GM12878 (cell line): ENCODE measurements at regions not wholly inside any gene's neighbourhood (a gene's known extent, or its start where the extent isn't known, plus 50 kb on each side); places are given as distances from the start of the nearest gene placed in this dataset.

Experiments
- ATAC-seq: fragments of 200-7000 bp; cut with Tn5 transposase; 3 replicates; pipeline ENCODE4 v1.9.1; 2020; ENCODE audit warnings: mild to moderate bottlenecking, moderate library complexity
- BruUV-seq: library from RNA; stranded (reverse); fragments of 400-500 nt; replicated peaks from 2 replicates; lab custom pipeline; 2021; lab: Mats Ljungman, UMichigan
- CTCF ChIA-PET: fragments of 300-600 bp; sonication (Branson Sonifier 250); formaldehyde crosslinking; extraction: SDS; loops from one replicate; lab custom pipeline; 2021; ENCODE audit warnings: inconsistent platforms; lab: Yijun Ruan, JAX
- POLR2A ChIA-PET: fragments of 350-600 bp; formaldehyde crosslinking; extraction: SDS; loops from one replicate; lab custom pipeline; 2021; ENCODE audit warnings: inconsistent platforms; lab: Charles Lee
- RAD21 ChIA-PET: fragments of 300-600 bp; sonication (Branson Sonifier 250); formaldehyde crosslinking; loops from one replicate; lab custom pipeline; 2023; ENCODE audit warnings: antibody characterized with exemption; ENCODE audit not compliant: unreplicated experiment; lab: Charles Lee
- SMC1A ChIA-PET: fragments of 300-600 bp; sonication (Branson Sonifier 250); formaldehyde crosslinking; loops from one replicate; lab custom pipeline; 2023; ENCODE audit not compliant: unreplicated experiment, uncharacterized antibody; lab: Charles Lee
- DNase-seq: peaks from one replicate; pipeline ENCODE4 v3.0.0-alpha.2; 2011; ENCODE audit warnings: low read depth, low spot score
- FAIRE-seq: peaks from 3 replicates; lab custom pipeline; 2011; peaks lifted over from hg19 to GRCh38; lab: Jason Lieb, UNC
- H2AFZ ChIP-seq: 2 replicates; pipeline ENCODE4 v1.6.0; 2011; ENCODE audit warnings: low read depth, low read length, control low read depth; ENCODE audit not compliant: control insufficient read depth
- H3K27ac ChIP-seq: 2 replicates; pipeline ENCODE4 v1.5.1; 2011; ENCODE audit warnings: control low read depth; ENCODE audit not compliant: control insufficient read depth, insufficient read depth
- H3K27me3 ChIP-seq, 2 experiments: replicated peaks in 1 of 2; 2 replicates each; pipeline versions ENCODE4 v1.6.0 to v1.6.1; 2011; ENCODE audit warnings: low read length in 1 of 2; ENCODE audit not compliant: control insufficient read depth in 2 of 2, insufficient read depth in 2 of 2
- H3K36me3 ChIP-seq, 2 experiments: 2 replicates each; pipeline ENCODE4 v1.5.1; 2011; ENCODE audit warnings: low read length in 1 of 2; ENCODE audit not compliant: control insufficient read depth in 2 of 2, insufficient read depth in 2 of 2
- H3K4me1 ChIP-seq: 2 replicates; pipeline ENCODE4 v1.6.1; 2011; ENCODE audit warnings: mild to moderate bottlenecking, low read length, moderate library complexity, mixed read lengths; ENCODE audit not compliant: control insufficient read depth, insufficient read depth
- H3K4me2 ChIP-seq: 2 replicates; pipeline ENCODE4 v1.6.0; 2011; ENCODE audit warnings: control low read depth; ENCODE audit not compliant: control insufficient read depth, insufficient read depth
- H3K4me3 ChIP-seq: fragments of 200-600 bp; sonication (generic); 2 replicates; pipeline ENCODE4 v1.5.1; 2016
- H3K79me2 ChIP-seq: 2 replicates; pipeline ENCODE4 v1.6.0; 2011; ENCODE audit warnings: low read length; ENCODE audit not compliant: control insufficient read depth, insufficient read depth
- H3K9ac ChIP-seq: 2 replicates; pipeline ENCODE4 v1.8.0; 2011; ENCODE audit warnings: low read length, control low read depth, mixed read lengths; ENCODE audit not compliant: control insufficient read depth, insufficient read depth
- H3K9me3 ChIP-seq: replicated peaks from 3 replicates; pipeline ENCODE4 v1.5.1; 2011; ENCODE audit warnings: mild to moderate bottlenecking, low read length; ENCODE audit not compliant: control insufficient read depth, insufficient read depth
- H4K20me1 ChIP-seq: 2 replicates; pipeline ENCODE4 v1.6.0; 2011; ENCODE audit not compliant: control insufficient read depth, insufficient read depth
- CBX3 ChIP-seq: fragments of 200-600 bp; sonication (generic); IDR thresholded peaks from 2 replicates; pipeline ENCODE4 v1.6.1; 2016; ENCODE audit warnings: low read depth, borderline replicate concordance
- ESRRA ChIP-seq: IDR thresholded peaks from 2 replicates; pipeline ENCODE4 v1.6.1; 2012; ENCODE audit warnings: mild to moderate bottlenecking, low read length, improper control_type of control experiment
- NFYA ChIP-seq: IDR thresholded peaks from 2 replicates; pipeline ENCODE4 v1.6.1; 2011; ENCODE audit warnings: low read depth, mild to moderate bottlenecking, low read length, improper control_type of control experiment, borderline replicate concordance
- NR2F1 ChIP-seq: fragments of 450-650 bp; conservative IDR thresholded peaks from 2 replicates; pipeline ENCODE4 v1.6.1; 2017; ENCODE audit warnings: mild to moderate bottlenecking
- POLR2AphosphoS2 ChIP-seq: IDR thresholded peaks from 2 replicates; pipeline ENCODE4 v1.6.1; 2011; ENCODE audit warnings: low read depth, mild to moderate bottlenecking, low read length, improper control_type of control experiment, moderate library complexity
- RUNX3 ChIP-seq: IDR thresholded peaks from 2 replicates; pipeline ENCODE4 v1.6.1; 2012; ENCODE audit warnings: low read length, inconsistent platforms
- TBL1XR1 ChIP-seq: IDR thresholded peaks from 2 replicates; pipeline ENCODE4 v1.6.1; 2012; ENCODE audit warnings: low read depth, low read length, improper control_type of control experiment
- ZNF24 ChIP-seq: fragments of 450-650 bp; IDR thresholded peaks from 2 replicates; pipeline ENCODE4 v1.6.1; 2017; ENCODE audit warnings: antibody characterized with exemption, mild to moderate bottlenecking
- ZZZ3 ChIP-seq: IDR thresholded peaks from 2 replicates; pipeline ENCODE4 v1.6.1; 2011; ENCODE audit warnings: low read depth; ENCODE audit not compliant: control insufficient read depth, insufficient read length
- WGBS: methylation state at CpG from one replicate; pipeline ENCODE4 v1.1.6; 2016; ENCODE audit warnings: low lambda C conversion rate; ENCODE audit not compliant: insufficient replicate concordance, insufficient coverage; ENCODE audit errors: missing lambda C conversion rate; 5-methylcytosine and 5-hydroxymethylcytosine counted together
- in situ Hi-C: fragments of 300-500 bp; cut with MboI; formaldehyde crosslinking; loops from 9 replicates; pipeline ENCODE4 v1.14.3; 2018; ENCODE audit warnings: mixed read lengths
- intact Hi-C: fragments of 100-400 bp; cut with micrococcal nuclease; formaldehyde crosslinking; loops from one replicate; pipeline ENCODE4 v1.14.2; 2022; ENCODE audit not compliant: unreplicated experiment
- TF ChIP-seq, protein P1 (sequence below): fragments of 450-650 bp; IDR thresholded peaks from 2 replicates; pipeline ENCODE4 v1.6.1; 2016; ENCODE audit warnings: mild to moderate bottlenecking
- TF ChIP-seq, protein P2 (sequence below): fragments of 450-650 bp; conservative IDR thresholded peaks from 2 replicates; pipeline ENCODE4 v1.6.1; 2017; ENCODE audit warnings: mild to moderate bottlenecking, moderate library complexity
- TF ChIP-seq, protein P3 (sequence below): IDR thresholded peaks from 2 replicates; pipeline ENCODE4 v1.6.1; 2012; ENCODE audit warnings: low read length, inconsistent platforms

DNA sequence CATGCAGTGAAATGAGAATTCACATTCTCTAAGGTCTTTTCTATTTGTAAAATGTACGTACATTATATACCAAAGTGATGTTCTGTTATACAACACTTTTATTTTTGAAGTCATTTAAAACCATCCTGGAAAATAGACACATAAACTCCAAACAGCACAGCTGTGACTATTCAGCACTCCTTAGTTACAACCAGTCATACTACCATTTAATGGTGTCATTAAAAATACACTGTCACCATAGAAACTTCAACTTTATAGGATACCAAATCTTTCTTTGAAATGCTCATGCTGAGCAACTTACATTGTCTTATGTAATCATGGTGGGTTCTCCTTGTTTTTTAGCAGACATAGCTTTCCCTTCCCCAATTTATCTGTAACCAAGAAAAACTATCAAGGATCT is 85.3 kb downstream of the METTL4 start:
- ChIA-PET CTCF (no interaction called here), SMC1A (no interaction called here), POLR2A (no interaction called here)
- DNase-seq = no peak
- no peak overlapping the region for H3K4me2 ChIP-seq
- no TSS peak for BruUV-seq
- no peaks in the 10 kb centered on the region; a peak in 2 of 4 replicates for H3K27me3 ChIP-seq
- 7% methylated on average over 1 of the region's 1 CpG for WGBS
- no peaks in the 10 kb centered on the region for H3K4me1 ChIP-seq
- no peak overlapping the region for H2AFZ ChIP-seq
- no peak overlapping the region for H3K9ac ChIP-seq
- no peak for TF ChIP-seq POLR2AphosphoS2
- TF ChIP-seq, all 136 proteins: peak for 0
- ATAC-seq (no peak), FAIRE-seq (no peak)
- RAD21 ChIA-PET = interaction anchor here (2.2 kb wide), 1 partner anchor 56 kb away, joined by 6 read pairs; no protein-coding TSS in a partner anchor
- Histone ChIP-seq H3K36me3 (no peaks in the 10 kb centered on the region), H3K79me2 (no peaks in the 10 kb centered on the region), H4K20me1 (no peaks in the 10 kb centered on the region), H3K9me3 (no peaks in the 10 kb centered on the region), H3K4me3 (no peak overlapping the region), H3K27ac (no peak overlapping the region)
- in situ Hi-C loops (no loop called here), intact Hi-C loops (no loop called here)

DNA sequence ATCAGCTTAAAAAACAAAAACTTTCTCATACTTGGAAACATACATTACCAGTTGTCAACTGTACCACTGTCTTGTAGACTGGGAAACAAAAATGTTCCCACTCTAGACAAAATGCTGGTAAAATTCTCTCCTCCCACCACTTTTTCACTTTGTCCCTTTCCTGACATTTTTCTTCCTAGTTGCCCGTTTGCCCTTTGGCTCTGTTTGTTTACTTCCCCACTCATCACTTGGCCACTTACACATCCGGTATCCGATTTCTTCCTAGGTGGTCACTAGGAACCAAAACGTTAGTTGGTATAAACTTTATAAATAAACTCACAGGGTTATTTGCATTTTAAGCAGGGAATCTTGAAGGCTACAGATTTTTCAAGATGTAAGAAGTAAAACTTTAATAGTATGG is 84.9 kb downstream of the METTL4 start:
- no TSS peak for BruUV-seq
- in situ Hi-C loops (no loop called here), intact Hi-C loops (no loop called here)
- ATAC-seq (no peak), DNase-seq (no peak), FAIRE-seq (no peak)
- 48% methylated on average over 4 of the region's 4 CpGs for WGBS
- Histone ChIP-seq H3K4me3 (no peak overlapping the region), H4K20me1 (no peaks in the 10 kb centered on the region), H3K36me3 (no peaks in the 10 kb centered on the region), H3K27ac (no peak overlapping the region), H3K9me3 (no peaks in the 10 kb centered on the region), H3K9ac (no peak overlapping the region), H3K27me3 (no peaks in the 10 kb centered on the region; a peak in 2 of 4 replicates), H3K79me2 (no peaks in the 10 kb centered on the region), H3K4me1 (no peaks in the 10 kb centered on the region), H3K4me2 (no peak overlapping the region), H2AFZ (no peak overlapping the region)
- RAD21 ChIA-PET = interaction anchor here (2.2 kb wide), 1 partner anchor 55 kb away, joined by 6 read pairs; no protein-coding TSS in a partner anchor
- POLR2A ChIA-PET = no interaction called here
- CTCF ChIA-PET = no interaction called here
- SMC1A ChIA-PET = no interaction called here
- TF ChIP-seq NR2F1 (no peak), ESRRA (no peak), ZNF24 (no peak), POLR2AphosphoS2 (no peak), NFYA (no peak), ZZZ3 (no peak), RUNX3 (no peak), TBL1XR1 (no peak), CBX3 (no peak)
- TF ChIP-seq, protein P1, sequence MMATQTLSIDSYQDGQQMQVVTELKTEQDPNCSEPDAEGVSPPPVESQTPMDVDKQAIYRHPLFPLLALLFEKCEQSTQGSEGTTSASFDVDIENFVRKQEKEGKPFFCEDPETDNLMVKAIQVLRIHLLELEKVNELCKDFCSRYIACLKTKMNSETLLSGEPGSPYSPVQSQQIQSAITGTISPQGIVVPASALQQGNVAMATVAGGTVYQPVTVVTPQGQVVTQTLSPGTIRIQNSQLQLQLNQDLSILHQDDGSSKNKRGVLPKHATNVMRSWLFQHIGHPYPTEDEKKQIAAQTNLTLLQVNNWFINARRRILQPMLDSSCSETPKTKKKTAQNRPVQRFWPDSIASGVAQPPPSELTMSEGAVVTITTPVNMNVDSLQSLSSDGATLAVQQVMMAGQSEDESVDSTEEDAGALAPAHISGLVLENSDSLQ = no peak
- TF ChIP-seq, protein P2, sequence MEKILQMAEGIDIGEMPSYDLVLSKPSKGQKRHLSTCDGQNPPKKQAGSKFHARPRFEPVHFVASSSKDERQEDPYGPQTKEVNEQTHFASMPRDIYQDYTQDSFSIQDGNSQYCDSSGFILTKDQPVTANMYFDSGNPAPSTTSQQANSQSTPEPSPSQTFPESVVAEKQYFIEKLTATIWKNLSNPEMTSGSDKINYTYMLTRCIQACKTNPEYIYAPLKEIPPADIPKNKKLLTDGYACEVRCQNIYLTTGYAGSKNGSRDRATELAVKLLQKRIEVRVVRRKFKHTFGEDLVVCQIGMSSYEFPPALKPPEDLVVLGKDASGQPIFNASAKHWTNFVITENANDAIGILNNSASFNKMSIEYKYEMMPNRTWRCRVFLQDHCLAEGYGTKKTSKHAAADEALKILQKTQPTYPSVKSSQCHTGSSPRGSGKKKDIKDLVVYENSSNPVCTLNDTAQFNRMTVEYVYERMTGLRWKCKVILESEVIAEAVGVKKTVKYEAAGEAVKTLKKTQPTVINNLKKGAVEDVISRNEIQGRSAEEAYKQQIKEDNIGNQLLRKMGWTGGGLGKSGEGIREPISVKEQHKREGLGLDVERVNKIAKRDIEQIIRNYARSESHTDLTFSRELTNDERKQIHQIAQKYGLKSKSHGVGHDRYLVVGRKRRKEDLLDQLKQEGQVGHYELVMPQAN = no peak
- TF ChIP-seq, protein P3, sequence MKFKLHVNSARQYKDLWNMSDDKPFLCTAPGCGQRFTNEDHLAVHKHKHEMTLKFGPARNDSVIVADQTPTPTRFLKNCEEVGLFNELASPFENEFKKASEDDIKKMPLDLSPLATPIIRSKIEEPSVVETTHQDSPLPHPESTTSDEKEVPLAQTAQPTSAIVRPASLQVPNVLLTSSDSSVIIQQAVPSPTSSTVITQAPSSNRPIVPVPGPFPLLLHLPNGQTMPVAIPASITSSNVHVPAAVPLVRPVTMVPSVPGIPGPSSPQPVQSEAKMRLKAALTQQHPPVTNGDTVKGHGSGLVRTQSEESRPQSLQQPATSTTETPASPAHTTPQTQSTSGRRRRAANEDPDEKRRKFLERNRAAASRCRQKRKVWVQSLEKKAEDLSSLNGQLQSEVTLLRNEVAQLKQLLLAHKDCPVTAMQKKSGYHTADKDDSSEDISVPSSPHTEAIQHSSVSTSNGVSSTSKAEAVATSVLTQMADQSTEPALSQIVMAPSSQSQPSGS = no peak
